Glutamatergic neuron (in vitro differentiated cells): ENCODE measurements at regions not wholly inside any gene's neighbourhood (a gene's known extent, or its start where the extent isn't known, plus 50 kb on each side); places are given as distances from the start of the nearest gene placed in this dataset.

Source experiments
- DNase-seq: peaks from one replicate; pipeline ENCODE4 v3.0.0; 2022
- H3K27ac Mint-ChIP-seq: one replicate; pipeline ENCODE4 v1.8.0; 2020; ENCODE audit warnings: mild to moderate bottlenecking, mixed read lengths, inconsistent platforms; ENCODE audit not compliant: unreplicated experiment
- H3K27me3 Mint-ChIP-seq: one replicate; pipeline ENCODE4 v1.8.0; 2020; ENCODE audit warnings: mild to moderate bottlenecking, moderate library complexity, mixed read lengths, inconsistent platforms; ENCODE audit not compliant: unreplicated experiment
- H3K36me3 Mint-ChIP-seq: one replicate; pipeline ENCODE4 v1.8.0; 2020; ENCODE audit warnings: mild to moderate bottlenecking, mixed read lengths, inconsistent platforms; ENCODE audit not compliant: unreplicated experiment
- H3K4me1 Mint-ChIP-seq: one replicate; pipeline ENCODE4 v1.8.0; 2020; ENCODE audit warnings: mild to moderate bottlenecking, low read depth, mixed read lengths, inconsistent platforms; ENCODE audit not compliant: unreplicated experiment
- H3K4me3 Mint-ChIP-seq: one replicate; pipeline ENCODE4 v1.8.0; 2020; ENCODE audit warnings: mild to moderate bottlenecking, mixed read lengths, inconsistent platforms; ENCODE audit not compliant: unreplicated experiment
- H3K9me3 Mint-ChIP-seq: one replicate; pipeline ENCODE4 v1.8.0; 2020; ENCODE audit warnings: mild to moderate bottlenecking, moderate library complexity, mixed read lengths, inconsistent platforms; ENCODE audit not compliant: unreplicated experiment
- CTCF ChIP-seq: fragments of 200-600 bp; sonication (generic); IDR thresholded peaks from one replicate; pipeline ENCODE4 v1.5.0; 2021; ENCODE audit not compliant: partially characterized antibody, unreplicated experiment

GRCh38 chr3:81983382-81983781, 221.9 kb upstream of the GBE1 start:
- H3K4me1 Mint-ChIP-seq = no peaks in the 10 kb centered on the region
- TF ChIP-seq CTCF = no peak
- H3K36me3 Mint-ChIP-seq = no peaks in the 10 kb centered on the region

DNA sequence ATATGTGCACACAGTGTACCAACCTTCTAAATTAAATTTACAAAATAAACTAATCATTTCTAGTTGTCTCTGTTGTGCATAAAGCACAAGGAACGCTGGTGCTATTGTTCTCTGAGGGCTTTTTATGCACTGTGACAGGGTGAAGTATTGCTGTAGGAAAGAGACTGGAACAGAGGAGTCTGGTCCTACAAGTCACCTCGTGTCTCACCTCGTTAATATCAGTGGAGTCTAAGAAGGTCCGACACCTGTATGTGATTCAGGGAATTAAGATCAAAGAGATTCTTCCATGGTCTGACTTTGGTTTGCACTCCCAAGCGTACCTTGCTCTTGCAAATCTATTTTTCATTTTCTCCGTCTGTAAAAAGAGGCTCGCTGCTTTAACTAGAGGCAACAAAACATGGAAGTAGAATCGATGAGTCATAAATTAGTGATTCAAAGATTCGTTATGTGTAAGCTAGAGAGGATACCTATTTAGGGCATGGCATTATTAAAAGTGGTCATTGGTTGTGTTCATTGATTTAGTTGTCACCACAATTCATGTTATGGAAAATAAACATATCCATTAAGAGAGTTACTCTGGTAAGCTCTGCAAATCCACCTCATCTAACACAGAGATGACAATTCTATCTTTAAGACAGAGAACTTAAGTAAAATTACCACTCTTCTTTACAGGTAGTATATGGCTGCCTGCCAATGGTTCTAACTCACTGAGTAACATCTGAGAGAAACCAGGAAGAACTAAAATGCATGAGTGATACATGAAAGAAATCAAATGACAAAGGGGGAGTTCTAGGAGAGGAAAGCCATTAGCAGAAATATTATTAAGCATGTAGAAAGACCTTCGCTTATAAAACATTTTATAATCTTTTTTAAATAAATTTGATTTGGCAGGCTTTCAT, 219.4 kb upstream of the GBE1 start:
- H3K27ac Mint-ChIP-seq = no peak overlapping the region
- no peaks in the 10 kb centered on the region for H3K36me3 Mint-ChIP-seq
- peaks cover 7% of the 10 kb centered on the region for H3K4me1 Mint-ChIP-seq
- no peak for TF ChIP-seq CTCF
- no peak for DNase-seq
- H3K4me3 Mint-ChIP-seq = no peak overlapping the region
- no peaks in the 10 kb centered on the region for H3K9me3 Mint-ChIP-seq
- H3K27me3 Mint-ChIP-seq = no peaks in the 10 kb centered on the region

More at GRCh38 chr3:81983382-81983781, 221.9 kb upstream of the GBE1 start:
- H3K27ac Mint-ChIP-seq = no peak overlapping the region
- no peaks in the 10 kb centered on the region for H3K27me3 Mint-ChIP-seq
- no peak overlapping the region for H3K4me3 Mint-ChIP-seq
- no peak for DNase-seq
- no peaks in the 10 kb centered on the region for H3K9me3 Mint-ChIP-seq

- peaks cover 7% of the 10 kb centered on the region for H3K4me1 Mint-ChIP-seq
These were observed 213.3 kb upstream of the GBE1 start for GRCh38 chr3:81974751-81975150.

GRCh38 chr3:81968658-81969057, 207.2 kb upstream of the GBE1 start:
- TF ChIP-seq CTCF = no peak
- Mint-ChIP-seq H3K27ac (no peak overlapping the region), H3K4me3 (no peak overlapping the region), H3K9me3 (no peaks in the 10 kb centered on the region), H3K36me3 (peaks cover 8% of the 10 kb centered on the region), H3K4me1 (peaks cover 15% of the 10 kb centered on the region), H3K27me3 (no peaks in the 10 kb centered on the region)
- DNase-seq = no peak

More at GRCh38 chr3:81974751-81975150, 213.3 kb upstream of the GBE1 start:
- Mint-ChIP-seq H3K36me3 (peaks cover 8% of the 10 kb centered on the region), H3K4me3 (no peak overlapping the region), H3K27ac (no peak overlapping the region), H3K27me3 (no peaks in the 10 kb centered on the region), H3K9me3 (no peaks in the 10 kb centered on the region)
- no peak for TF ChIP-seq CTCF
- no peak for DNase-seq

- no peak overlapping the region for H3K4me3 Mint-ChIP-seq
- no peak for DNase-seq
- peaks cover 8% of the 10 kb centered on the region for H3K36me3 Mint-ChIP-seq
- TF ChIP-seq CTCF = no peak
- H3K27me3 Mint-ChIP-seq = no peaks in the 10 kb centered on the region
- H3K4me1 Mint-ChIP-seq = peaks cover 20% of the 10 kb centered on the region
- no peaks in the 10 kb centered on the region for H3K9me3 Mint-ChIP-seq
- H3K27ac Mint-ChIP-seq = no peak overlapping the region
These were observed 205.9 kb upstream of the GBE1 start for GRCh38 chr3:81967393-81967792.
